HCEC 1CT (cell line): ENCODE measurements at regions not wholly inside any gene's neighbourhood (a gene's known extent, or its start where the extent isn't known, plus 50 kb on each side); places are given as distances from the start of the nearest gene placed in this dataset.
A peak's percentile ranks its signal among the peaks of the same experiment; 100 is the strongest.
"Not testable (repeated sequence)": the region's sequence is repeated elsewhere in the genome, so short reads cannot be mapped to it uniquely, and the experiment has no call there.

Experiments
- DNase-seq: peaks from one replicate; pipeline ENCODE4 v3.0.0-alpha.2; 2017

DNA sequence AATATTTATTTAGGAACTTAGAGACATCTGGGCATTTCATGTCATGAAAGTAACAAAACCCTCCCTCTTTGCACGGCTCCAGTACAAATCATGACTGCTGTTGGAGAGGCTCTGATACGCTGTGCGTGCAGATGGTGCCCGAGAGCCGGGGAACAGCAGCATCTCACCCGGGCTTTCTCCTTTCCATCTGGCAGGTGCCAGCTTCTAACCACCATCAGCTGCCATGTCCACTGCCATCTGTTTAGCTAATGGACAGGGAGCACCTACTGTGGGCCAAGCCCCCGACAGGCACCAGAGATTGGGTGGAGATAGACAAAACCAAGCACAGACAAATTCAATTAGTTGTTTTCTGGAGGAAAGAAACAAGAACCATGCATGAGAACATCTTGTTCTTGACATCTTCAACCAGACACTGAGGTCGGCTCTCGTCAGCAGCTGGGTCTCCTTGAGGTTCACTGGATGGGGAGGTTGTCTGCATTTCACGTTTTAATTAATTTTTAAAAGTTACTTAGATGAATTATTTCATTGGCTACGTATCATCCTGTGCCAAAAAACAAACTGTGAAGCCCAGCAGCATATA lies 323.7 kb downstream of the THBS2 start:
- DNase-seq: no peak

DNA sequence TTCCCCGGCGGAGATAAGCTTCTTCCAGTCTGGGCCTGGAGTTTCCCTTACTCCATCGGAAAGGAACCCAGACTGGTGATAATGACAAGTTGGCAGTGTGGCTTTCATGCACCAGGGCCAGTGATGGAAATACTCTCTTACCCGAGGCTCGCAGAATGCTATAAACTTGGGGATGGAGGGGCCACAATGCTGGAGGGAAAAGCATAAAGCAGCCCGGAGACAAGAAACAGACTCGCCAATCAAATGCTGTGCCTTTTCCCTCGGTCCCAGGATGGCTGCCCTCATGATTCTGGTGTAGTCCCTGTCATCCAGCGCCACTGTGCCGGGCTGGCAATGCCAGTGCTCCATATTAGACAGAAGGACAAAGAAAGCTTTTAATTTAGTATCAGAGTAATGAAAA lies 325.6 kb downstream of the THBS2 start:
- no peak for DNase-seq

DNA sequence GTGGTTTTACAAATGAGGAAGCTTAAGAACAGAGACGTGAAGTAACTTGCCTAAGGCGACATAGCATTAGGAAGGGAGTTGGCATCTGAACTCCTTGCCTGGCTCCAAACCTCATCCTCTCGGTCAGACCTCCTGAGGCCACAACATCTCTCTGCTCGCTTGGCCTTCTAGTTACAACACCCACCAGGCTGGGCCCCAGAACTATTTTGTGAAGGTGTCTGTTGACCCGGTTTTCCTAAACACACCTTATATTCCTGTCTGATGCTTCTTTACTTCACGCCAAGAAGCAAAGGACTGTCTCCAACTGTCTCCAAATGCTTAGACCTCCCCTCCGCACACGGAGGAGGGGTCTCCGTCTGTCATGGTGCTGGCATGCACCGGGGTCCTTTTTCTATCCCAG lies 326.6 kb downstream of the THBS2 start:
- DNase-seq: no peak

DNA sequence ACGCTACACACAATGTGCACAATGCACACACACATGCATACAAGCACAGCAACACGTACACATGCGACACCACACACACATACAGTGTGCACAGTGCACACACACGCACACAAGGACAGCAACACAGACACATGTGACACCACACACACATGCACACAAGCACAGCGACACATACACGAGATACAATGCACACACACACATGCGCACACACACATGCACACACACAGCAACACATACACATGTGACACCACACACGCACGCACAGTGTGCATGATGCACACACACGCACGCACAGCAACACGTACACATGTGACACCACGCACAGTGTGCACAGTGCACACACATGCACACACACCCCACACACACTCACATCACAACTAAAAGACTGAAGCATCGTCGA lies 327.3 kb downstream of the THBS2 start:
- DNase-seq: no peak

DNA sequence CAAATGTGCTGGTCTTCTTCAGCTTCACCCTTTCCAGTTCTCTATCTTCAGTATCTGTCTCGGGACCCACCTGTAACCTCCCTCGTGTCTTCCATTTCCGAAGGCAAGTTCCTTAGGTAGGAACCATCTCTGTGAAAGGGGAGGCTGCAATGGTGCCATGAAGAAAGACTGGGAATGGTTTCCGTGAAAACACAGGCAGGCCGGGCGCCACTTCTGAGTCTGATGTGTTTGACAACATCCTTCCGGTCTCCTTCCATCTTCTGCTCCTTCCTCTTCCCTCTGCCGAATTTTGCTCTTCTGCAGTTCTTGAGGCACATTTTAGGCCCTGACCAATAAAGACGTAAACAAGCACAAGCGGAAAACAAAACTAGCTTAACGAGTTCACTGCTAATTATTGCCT lies 328.0 kb downstream of the THBS2 start:
- DNase-seq: no peak

DNA sequence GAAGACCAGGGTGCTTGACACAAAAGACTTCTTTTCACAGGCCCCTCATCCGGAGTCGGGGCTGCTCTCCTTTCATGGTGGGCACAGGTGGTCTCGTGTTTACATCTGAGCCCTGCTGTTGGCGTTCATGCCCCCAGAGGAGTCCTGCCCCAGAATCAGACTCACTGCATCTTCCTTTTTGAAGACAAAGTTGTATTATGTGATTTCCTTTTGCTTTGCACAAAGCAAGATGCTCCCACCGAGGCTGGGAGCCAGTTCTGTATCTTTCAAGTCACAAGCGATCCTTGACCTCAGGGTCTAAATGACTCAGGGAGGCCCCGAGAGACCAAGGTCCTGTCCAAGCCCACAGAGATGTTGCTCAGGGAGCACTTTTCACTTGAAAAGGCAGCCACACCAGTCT lies 330.5 kb downstream of the THBS2 start:
- DNase-seq: no peak

DNA sequence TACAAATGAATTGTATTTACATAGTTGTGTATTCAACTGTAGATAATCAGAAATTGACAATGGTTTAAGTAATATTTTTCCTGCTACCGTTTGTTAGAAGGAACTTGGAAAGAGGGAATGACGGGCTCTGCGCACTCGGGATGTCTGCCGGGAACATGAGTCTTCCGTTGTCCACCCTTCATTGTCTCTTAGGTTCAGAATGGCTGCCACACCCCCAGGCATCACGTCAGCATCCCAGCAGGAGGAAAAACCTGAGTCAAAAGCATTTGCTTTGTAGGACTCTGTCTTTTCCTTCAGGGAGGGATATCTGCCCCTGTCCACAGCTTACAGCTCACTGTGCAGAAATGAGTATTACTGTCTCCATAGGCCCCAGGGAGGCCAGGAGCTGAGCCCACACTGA lies 331.2 kb downstream of the THBS2 start:
- no peak for DNase-seq

DNA sequence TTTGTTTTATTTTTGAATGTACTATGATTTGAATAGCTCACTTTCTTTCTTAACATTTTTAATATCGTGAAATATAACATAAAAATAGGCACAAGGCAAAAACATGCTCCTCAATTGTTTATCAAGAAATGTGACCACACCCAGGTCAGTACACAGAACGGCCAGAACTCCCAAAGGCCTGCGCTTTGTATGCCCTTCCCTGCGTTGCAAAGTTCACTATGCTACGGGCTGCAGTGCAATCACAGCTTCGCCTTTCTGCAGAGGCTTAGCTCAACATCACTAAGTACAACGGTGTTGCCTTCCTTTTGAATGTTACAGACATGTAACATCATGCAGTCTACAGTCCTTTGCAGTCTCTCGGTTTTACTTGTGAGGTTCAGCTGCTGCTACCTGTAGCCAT lies 333.4 kb downstream of the THBS2 start:
- no peak for DNase-seq

DNA sequence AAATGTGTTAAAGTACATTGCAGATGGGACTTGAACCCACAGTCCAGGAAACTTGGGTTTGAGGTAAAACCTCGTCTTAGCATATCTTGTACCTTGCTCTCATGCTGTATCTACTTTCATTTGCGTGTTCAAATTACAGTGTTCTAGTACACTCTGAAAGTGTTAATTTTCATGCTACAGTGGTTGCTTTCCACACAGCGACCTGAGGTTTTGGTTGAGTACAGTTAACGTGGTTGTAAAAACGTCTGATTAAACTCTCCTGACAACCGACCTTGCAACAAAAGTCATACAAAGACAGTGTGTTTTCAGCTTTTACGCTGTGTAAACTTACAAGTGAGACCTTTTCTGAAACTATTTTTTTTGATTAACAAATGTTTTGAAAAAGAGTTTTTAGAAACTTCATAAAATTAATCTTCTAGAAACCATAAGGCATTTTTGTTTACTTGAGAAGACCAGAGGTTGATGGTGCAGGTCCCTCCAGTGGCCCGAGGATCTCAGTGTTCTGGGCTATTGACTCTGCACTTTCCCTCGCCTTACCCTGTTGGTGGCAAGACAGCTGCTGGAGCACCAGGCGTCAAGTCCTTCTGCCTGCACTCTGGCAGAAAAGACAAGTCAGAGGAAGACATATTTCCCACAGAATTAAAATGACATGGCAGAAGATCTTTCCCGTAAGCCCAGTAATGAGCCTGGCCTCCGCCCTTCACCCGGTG lies 334.0 kb downstream of the THBS2 start:
- no peak for DNase-seq

DNA sequence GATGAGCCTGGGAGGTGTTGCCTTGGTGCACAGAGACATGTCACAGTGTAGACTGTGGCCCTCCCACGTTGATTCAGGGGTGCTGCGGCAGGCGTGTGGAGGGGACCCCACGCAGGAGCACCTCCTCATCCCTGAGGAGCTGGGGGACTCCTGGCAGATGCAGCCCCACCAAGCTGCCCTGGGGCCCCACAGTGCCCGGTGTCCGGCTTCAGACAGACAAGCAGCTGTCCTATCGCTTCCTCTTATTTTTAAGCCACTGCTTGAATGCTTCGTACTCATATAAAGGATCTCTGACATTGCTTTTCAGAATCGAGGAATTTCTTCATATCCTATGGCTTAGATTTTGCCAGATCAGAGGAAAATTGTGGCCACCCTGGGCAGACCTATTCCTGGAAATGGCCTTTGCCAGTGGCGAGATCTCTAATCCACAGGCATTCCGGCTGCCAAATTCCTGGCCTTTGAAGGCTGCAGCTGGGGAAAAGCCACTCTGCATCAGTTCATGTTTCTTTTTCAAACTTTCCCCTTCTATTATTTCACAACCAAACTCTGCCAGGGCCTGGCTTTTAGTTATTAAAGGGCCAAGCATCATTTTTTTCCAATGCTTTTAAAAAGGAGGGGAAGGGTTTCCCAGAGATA lies 337.0 kb downstream of the THBS2 start:
- no peak for DNase-seq

DNA sequence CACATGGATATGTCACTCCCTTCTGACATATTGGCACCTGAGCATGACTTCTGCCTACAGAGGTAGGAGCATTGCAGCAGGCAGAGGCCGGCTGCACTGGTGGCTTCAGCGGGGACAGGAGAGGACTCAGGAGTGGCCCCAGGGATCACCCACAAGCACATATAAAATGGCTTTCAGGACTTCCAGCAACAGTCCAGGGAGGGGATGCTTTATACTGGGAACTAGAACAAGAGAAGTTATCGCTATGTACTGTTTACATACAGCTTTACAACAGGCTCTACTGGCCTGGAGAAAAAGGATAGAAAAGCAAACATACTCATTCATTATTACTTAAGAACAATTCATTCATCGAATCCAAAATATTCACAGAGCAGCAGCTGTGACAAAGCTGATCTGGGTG lies 337.8 kb downstream of the THBS2 start:
- no peak for DNase-seq

DNA sequence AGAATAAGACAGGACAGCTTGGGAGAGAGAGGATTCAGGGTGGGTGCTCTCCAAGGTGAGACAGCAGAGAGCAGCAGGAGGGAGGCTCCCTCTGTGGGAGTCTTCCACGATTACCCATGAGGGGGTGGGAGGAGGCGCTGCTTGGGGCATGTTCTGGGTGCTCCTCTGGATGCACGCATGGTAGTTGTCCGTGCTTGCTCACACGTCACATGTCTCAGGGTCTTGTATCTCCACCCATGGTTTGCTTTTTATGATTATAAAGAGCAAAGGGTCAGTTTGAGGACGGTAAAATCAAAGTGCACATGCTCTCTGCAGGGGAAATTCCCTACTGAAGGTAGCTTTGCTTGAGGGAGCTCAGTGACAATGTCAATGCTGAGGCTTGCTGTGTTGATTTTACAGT lies 338.4 kb downstream of the THBS2 start:
- DNase-seq: no peak

DNA sequence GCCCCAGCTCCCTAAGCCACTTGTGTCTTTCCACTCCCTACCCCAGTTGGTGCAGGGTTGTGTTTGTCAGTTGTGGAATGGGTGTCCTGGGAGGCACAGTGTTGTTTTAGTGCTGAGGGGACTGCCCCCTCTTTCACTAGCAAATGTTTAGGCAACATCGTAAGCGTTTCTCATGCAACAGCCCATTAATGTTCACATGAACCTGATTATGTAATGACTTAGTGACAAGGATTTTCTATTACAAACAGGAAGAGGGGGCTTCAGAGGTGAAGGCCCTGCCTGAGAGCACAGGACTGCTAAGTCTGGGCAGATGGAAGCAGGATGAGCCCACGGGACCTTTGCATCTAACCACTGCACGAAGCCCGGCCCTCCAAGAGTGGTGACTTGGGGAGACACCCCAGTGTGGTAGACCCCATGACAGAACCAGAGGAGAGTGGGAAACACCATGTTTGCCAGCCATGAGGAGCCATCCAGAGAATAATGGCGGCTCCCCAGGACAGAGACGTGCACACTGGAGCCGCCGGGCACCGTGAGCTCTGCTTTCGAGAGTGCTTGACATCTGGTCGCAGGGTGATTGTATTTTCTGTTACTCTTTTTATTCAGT lies 339.7 kb downstream of the THBS2 start:
- DNase-seq: no peak

DNA sequence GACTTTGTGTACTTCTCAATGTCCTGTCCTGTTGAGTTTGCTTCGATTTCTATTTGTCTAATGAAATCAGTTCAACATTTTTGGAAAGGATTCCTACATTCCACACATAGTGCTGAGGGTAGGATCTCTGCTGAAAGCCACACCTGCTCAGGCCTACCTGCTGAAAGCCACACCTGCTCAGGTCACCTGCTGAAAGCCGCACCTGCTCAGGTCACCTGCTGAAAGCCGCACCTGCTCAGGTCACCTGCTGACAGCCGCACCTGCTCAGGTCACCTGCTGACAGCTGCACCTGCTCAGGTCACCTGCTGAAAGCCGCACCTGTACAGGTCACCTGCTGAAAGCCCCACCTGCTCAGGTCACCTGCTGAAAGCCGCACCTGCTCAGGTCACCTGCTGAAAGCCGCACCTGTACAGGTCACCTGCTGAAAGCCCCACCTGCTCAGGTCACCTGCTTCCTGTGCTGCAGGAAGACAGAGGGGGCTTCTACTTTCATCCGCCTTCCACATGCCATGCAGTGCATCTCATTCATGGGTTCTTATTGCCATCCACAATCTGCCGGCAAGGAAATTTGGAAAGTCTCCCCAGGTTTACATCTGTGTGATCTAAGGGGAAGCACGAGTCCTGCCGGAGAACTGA lies 340.3 kb downstream of the THBS2 start:
- DNase-seq: not testable (repeated sequence)

DNA sequence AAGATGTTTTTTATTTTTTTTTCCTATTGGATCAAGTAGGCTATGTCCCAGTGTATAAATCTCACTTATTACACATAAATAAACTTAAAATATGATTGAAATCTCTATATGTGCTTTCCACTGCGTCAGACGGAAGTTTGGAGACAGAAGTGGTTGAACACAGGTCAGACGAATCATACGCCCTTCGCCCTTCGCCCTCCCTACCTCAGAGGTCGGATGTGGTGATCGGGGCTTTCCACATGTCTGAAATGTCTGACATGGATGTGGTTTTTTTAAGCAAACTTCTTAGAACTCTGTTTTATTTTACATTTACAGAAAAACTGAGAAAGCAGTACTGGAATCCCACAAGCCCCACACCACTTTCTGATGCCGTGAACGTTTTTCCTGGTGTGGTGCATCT lies 344.4 kb downstream of the THBS2 start:
- DNase-seq: no peak

DNA sequence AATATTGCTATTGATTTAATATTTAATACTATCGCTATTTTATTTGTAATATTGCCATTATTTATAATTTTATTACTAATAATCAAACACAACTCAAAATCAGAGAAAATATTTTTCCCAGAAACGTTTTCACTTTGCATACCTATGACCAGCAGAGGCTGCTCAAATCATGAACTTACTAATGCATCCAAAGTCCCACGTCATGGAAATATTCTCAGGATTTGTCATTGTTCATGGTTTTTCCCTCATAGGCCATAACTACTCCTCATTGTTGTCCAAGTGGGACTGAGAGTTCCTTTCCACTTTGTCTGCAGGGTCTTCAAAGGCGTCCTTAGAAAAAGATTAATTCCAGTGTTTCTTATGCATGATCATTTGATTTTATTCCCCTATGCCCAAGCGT lies 344.8 kb downstream of the THBS2 start:
- peak; percentile 22 for DNase-seq

DNA sequence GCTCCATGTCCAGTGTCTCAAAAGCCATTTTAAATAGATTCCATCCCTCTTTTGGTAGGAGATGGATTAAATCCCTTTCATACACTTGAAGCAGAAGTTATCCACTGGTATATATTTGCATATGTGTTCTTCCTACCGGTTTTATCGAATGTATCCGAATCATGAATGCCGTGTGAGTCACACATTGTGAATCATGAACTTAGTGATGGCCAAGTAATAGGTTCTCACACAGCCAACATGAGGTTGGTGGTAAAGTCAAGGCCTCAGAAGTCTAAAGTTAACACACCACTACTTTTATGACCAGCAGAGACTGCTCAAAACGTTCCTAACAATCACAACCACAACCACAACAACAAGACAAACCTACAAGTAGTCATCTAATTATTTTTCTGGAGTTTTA lies 345.5 kb downstream of the THBS2 start:
- peak; percentile 53 for DNase-seq

DNA sequence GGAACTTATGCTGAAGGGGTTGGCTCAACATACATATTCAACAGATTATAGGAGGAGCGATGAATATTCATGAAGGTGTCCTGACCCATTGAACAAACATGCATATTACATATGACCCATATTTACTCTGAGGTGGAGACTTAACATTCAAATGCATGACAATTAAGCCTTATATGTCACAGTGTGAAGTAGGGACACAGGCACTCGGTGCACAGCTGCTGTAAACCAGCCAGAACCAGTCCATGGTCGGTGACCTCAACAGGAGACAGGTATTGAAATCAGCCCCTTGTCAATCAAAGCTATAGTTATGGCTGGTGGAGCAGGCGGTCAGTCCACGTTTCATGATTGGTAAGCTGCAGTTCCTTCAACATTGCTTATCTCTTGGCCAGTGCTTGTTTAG lies 347.3 kb downstream of the THBS2 start:
- DNase-seq: no peak

DNA sequence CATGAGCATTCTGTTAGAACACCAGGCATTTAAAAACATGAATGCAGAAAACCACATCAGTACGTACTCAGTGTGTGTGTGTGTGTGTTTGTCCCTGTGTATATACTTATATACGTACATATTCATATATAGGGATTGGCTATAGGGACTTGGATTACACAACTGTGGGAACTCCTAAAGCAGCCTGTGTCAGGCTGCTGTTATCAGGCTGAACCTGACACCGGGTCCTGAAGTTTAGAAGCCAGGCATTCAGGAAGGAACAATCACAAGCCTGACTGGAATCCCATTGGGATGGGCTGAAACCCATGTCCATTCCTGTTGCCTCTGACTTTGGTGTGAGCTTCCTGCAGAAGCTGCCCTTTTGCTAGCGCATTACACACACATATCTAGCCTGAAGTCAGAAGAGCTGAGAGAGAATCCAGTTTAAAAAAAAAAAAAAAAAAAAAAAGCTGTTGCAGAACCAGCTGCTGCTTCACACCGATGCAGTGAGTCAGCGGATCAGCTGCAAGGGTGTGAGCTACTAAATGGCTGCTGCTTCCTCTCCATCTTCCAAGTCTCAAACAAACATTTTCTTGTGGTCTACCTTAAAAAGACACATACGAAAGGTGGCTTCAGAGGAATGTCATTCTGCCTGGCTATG lies 348.1 kb downstream of the THBS2 start:
- peak; percentile 6 for DNase-seq

DNA sequence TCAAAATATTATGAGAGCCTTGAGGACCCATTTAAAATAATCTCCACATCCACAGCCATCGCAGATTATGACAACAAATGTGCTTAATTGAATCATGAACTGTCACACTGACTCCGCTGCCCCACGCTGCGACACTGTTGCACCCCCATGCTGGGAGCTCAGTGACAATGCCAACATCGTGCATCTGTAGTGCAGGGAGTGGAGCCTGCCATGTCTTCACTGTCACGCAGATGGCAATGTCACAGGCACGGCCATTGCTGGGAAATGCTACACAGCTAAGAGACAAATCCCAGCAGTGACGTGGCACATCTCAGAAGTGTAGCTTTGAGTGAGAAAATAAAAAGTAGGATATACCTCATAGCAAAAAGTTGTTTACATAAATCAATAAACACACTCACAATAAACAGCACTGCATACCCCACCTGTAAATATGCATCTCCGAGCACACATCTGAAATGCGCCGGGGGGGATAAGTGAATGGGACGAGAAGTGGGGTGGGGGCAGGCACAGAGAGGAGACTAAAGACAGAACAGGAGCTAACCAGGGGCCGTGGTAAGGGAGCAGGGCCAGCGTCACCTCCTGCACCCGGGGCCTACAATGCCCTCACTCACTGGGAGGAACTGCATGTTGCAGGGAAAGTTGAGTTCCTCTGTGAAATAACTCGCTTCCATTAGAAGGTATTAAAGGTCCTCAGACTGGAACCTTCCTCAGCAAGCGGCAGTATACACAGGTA lies 349.9 kb downstream of the THBS2 start:
- DNase-seq: no peak

DNA sequence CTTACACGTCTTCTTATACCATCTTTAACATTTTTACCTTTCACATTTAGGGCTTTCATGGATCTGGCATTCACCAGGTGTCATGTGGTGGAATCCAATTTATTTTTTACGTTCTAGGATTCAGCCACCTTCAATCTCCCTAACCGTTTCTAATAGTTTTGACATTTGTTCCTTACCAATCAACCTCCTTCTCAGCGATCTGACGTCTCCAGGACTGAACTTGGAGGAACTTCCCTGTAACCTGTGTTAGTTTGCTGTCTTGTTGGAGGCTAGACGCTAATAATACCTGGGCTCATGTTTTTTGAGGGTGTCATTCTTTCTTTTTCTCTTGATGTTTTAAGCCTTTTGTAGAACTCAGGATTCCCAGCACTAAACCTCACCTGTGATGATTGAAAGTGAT lies 351.6 kb downstream of the THBS2 start:
- no peak for DNase-seq

DNA sequence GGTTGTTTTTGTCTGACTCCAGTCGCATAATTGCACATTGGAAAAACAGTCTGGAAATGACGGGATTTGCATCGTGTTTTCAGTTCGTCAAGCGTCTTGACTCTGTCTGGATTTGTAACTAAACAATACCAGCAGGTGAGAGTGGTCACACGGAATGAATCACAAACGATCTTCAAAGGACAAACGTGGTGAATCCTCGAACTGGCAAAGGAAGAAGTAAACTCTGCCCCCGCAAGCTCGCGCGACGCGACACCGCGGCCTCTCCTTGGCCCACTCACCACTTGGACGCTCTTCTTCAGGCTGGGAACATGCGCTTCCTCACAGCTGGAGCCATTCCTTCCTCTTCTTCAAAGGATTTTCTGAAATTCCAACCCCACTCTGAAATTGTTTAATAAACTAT lies 352.6 kb downstream of the THBS2 start:
- no peak for DNase-seq

DNA sequence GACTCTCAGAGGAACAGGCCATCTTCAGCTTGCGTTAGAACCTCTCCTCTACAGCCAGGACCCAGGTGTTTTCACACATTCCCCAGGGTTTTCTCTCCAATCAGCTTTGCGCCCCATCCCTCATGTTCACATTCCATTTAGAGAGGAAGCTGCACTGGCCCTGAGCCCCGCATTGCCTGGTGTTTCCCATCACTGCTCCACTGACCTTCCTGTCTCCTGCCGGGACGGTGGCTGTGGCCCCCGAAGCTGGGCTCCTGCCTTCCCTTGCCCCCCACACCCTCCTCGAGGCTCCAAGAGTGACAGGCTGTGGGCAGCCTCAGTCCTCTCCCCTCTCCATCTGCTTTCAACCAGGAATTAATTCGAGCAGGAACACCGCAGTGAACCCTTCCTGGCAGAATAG lies 357.3 kb downstream of the THBS2 start:
- DNase-seq: no peak
